ENCODE measurements at regions not wholly inside any gene's neighbourhood (a gene's known extent, or its start where the extent isn't known, plus 50 kb on each side); places are given as distances from the start of the nearest gene placed in this dataset.

- no peak overlapping the region for H2BK120ac ChIP-seq (replicated peaks; ENCODE audit: low read depth, low read length)
Measured at GRCh38 chr4:170226288-170226687, 136.5 kb upstream of the AADAT start.

More at GRCh38 chr4:170226288-170226687, 136.5 kb upstream of the AADAT start:
- Histone ChIP-seq H3K4ac (replicated peaks; ENCODE audit: insufficient read length, low read depth, low read length) (no peak overlapping the region), H3K79me1 (ENCODE audit: low read depth, low read length) (no peaks in the 10 kb centered on the region), H4K8ac (ENCODE audit: extremely low read depth, insufficient read depth, low read length) (no peak overlapping the region), H3K9me3 (ENCODE audit: insufficient read depth in 2 of 2, low read depth in 1 of 2, low read length in 1 of 2) (no peaks in the 10 kb centered on the region; a peak in 1 of 4 replicates), H4K5ac (ENCODE audit: insufficient read length, low read depth, low read length) (no peak overlapping the region), H2BK12ac (ENCODE audit: low read depth, low read length) (no peak overlapping the region), H3K4me3 (ENCODE audit: extremely low read depth in 1 of 4, insufficient read depth in 2 of 4, low read depth in 3 of 4, low read length in 4 of 4) (no peak overlapping the region), H3K4me1 (replicated peaks in 1 of 4; ENCODE audit: control insufficient read depth in 3 of 4, insufficient read depth in 4 of 4, low read length in 3 of 4) (peaks cover 0 to 4% (median 1%) of the 10 kb centered on the region in 4 experiments; a peak in 2 of 7 replicates), H3K14ac (ENCODE audit: insufficient read length) (no peak overlapping the region), H3K79me2 (ENCODE audit: control insufficient read depth in 1 of 2, insufficient read depth in 2 of 2, low read length in 2 of 2) (no peaks in the 10 kb centered on the region), H3K9ac (replicated peaks in 1 of 4; ENCODE audit: extremely low read depth in 1 of 4, low read depth in 3 of 4, low read length in 3 of 4) (no peak overlapping the region), H3K27ac (ENCODE audit: low read depth, low read length) (no peak overlapping the region), H3K27me3 (replicated peaks in 1 of 4; ENCODE audit: control insufficient read depth in 3 of 4, extremely low read depth in 1 of 4, insufficient read depth in 3 of 4, low read length in 3 of 4) (no peaks in the 10 kb centered on the region), H4K20me1 (replicated peaks in 1 of 2; ENCODE audit: control insufficient read depth in 1 of 2, insufficient read depth in 2 of 2, low read length in 2 of 2) (no peaks in the 10 kb centered on the region), H3K36me3 (ENCODE audit: control insufficient read depth in 2 of 4, insufficient read depth in 4 of 4, low read length in 3 of 4) (no peaks in the 10 kb centered on the region), H3K23ac (ENCODE audit: insufficient read length) (no peak overlapping the region), H3K23me2 (ENCODE audit: low read depth, low read length) (no peaks in the 10 kb centered on the region), H3K4me2 (ENCODE audit: insufficient read depth in 1 of 2, low read depth in 2 of 2, low read length in 2 of 2) (0 out of 4 replicates have a peak overlapping the region, but pooled peaks of 1 of the 2 experiments have one; percentile 2), H2BK5ac (ENCODE audit: low read depth, low read length) (no peak overlapping the region), H2AFZ (ENCODE audit: low read length) (peak overlapping the region; percentile 91), H2AK5ac (ENCODE audit: low read depth, low read length) (no peak overlapping the region), H4K91ac (replicated peaks; ENCODE audit: insufficient read length, low read length) (no peak overlapping the region), H2BK15ac (ENCODE audit: low read length) (no peak overlapping the region), H3K56ac (replicated peaks; ENCODE audit: insufficient read length, low read depth, low read length) (no peak overlapping the region), H2BK20ac (ENCODE audit: low read length) (no peak overlapping the region), H3K18ac (ENCODE audit: extremely low read depth, low read length) (no peak overlapping the region)
- CTCF ChIA-PET (ENCODE audit: partially characterized antibody), result interaction anchor here (0.8 to 0.9 kb wide), 2 partner anchors 24 to 149 kb away, joined by 3 read pairs; no protein-coding TSS in a partner anchor
- POLR2A ChIA-PET (ENCODE audit: partially characterized antibody), result no interaction called here
- 94% methylated on average over 2 of the region's 2 CpGs; no CpG with 5 or more reads in 1 of the 2 experiments for WGBS, 2 experiments (ENCODE audit: extremely low coverage in 1 of 2, insufficient coverage in 1 of 2, insufficient read length in 1 of 2, insufficient replicate concordance in 2 of 2, low coverage in 1 of 2, low lambda C conversion rate in 2 of 2, missing lambda C conversion rate in 1 of 2)
- FAIRE-seq, result no peak
- DNase-seq (ENCODE audit: low read depth in 1 of 2, low spot score in 2 of 2), result no peak
- TF ChIP-seq USF2 (IDR thresholded peaks at IDR 0.05; ENCODE audit: low read length), result no peak
- TF ChIP-seq SAP30 (IDR thresholded peaks at IDR 0.05; ENCODE audit: insufficient read depth, insufficient replicate concordance, low read length), result no peak
- no peak for TF ChIP-seq SP1 (IDR thresholded peaks at IDR 0.05; ENCODE audit: low read depth, low read length)
- TF ChIP-seq TCF12 (IDR thresholded peaks at IDR 0.05; ENCODE audit: low read depth, low read length), result no peak
- TF ChIP-seq NRF1 (IDR thresholded peaks at IDR 0.05; ENCODE audit: low read depth, low read length), result no peak
- TF ChIP-seq PHF8 (conservative IDR thresholded peaks at IDR 0.05; ENCODE audit: low read depth, low read length), result no peak
- no peak for TF ChIP-seq ZNF274 (IDR thresholded peaks at IDR 0.05; ENCODE audit: borderline replicate concordance, extremely low read depth, low read length)
- TF ChIP-seq JUN (IDR thresholded peaks at IDR 0.05; ENCODE audit: low read depth, low read length), result no peak
- no peak for TF ChIP-seq EP300 (IDR thresholded peaks at IDR 0.05; ENCODE audit: borderline replicate concordance in 1 of 2, low read depth in 2 of 2, low read length in 2 of 2)
- no peak for TF ChIP-seq KDM4A (IDR thresholded peaks at IDR 0.05; ENCODE audit: low read depth, low read length, severe bottlenecking)
